Gastrocnemius medialis (tissue), 4 donors: ENCODE measurements at regions not wholly inside any gene's neighbourhood (a gene's known extent, or its start where the extent isn't known, plus 50 kb on each side); places are given as distances from the start of the nearest gene placed in this dataset.

ENCODE experiments used
- CTCF ChIP-seq, 5 experiments: fragments of 450-650 bp in 3 of 5; fragments of 200-600 bp in 2 of 5; sonication (generic) in 2 of 5; IDR thresholded peaks in 4 of 5; conservative IDR thresholded peaks in 1 of 5; 1 replicate in 4 of 5; 2 replicates in 1 of 5; pipeline ENCODE4 v1.5.1; 2016 to 2019; ENCODE audit warnings: antibody characterized with exemption in 5 of 5, mild to moderate bottlenecking in 3 of 5, moderate library complexity in 3 of 5
- POLR2A ChIP-seq, 2 donors: fragments of 450-650 bp; IDR thresholded peaks; one replicate each; pipeline ENCODE4 v1.6.1; 2017; ENCODE audit warnings: antibody characterized with exemption in 2 of 2, mild to moderate bottlenecking in 2 of 2, moderate library complexity in 2 of 2

- TF ChIP-seq POLR2A (IDR thresholded peaks at IDR 0.05) = no peak
- TF ChIP-seq CTCF (IDR thresholded peaks at IDR 0.05 in 4 of 5, conservative IDR thresholded peaks at IDR 0.05 in 1 of 5) = no peak
Measured at GRCh38 chr1:73499671-73500070, 698.3 kb downstream of the LRRIQ3 start.
